HUES48 (cell line): ENCODE measurements at regions not wholly inside any gene's neighbourhood (a gene's known extent, or its start where the extent isn't known, plus 50 kb on each side); places are given as distances from the start of the nearest gene placed in this dataset.
A peak's percentile ranks its signal among the peaks of the same experiment; 100 is the strongest.

Source experiments
- H3K27ac ChIP-seq: one replicate; pipeline ENCODE4 v1.7.0; 2013; ENCODE audit warnings: low read depth, low read length, inconsistent platforms
- H3K27me3 ChIP-seq: 2 replicates; pipeline ENCODE4 v1.6.1; 2013; ENCODE audit warnings: mild to moderate bottlenecking, low read length; ENCODE audit not compliant: control insufficient read depth, insufficient read depth
- H3K36me3 ChIP-seq: 2 replicates; pipeline ENCODE4 v1.6.1; 2013; ENCODE audit warnings: low read length; ENCODE audit not compliant: control insufficient read depth, insufficient read depth
- H3K4me1 ChIP-seq: 2 replicates; pipeline ENCODE4 v1.6.1; 2013; ENCODE audit warnings: mild to moderate bottlenecking, low read length; ENCODE audit not compliant: control insufficient read depth, insufficient read depth
- H3K4me3 ChIP-seq: 2 replicates; pipeline ENCODE4 v1.5.1; 2013; ENCODE audit warnings: mild to moderate bottlenecking, low read depth, low read length
- H3K9ac ChIP-seq: 2 replicates; pipeline ENCODE4 v1.6.1; 2013; ENCODE audit warnings: mild to moderate bottlenecking, low read depth, low read length, moderate library complexity
- H3K9me3 ChIP-seq: 2 replicates; pipeline ENCODE4 v1.6.1; 2013; ENCODE audit warnings: low read length; ENCODE audit not compliant: control insufficient read depth, insufficient read depth

- Histone ChIP-seq H3K9me3 (no peaks in the 10 kb centered on the region), H3K27ac (peak overlapping the region; percentile 71), H3K4me1 (peaks cover 47% of the 10 kb centered on the region), H3K36me3 (no peaks in the 10 kb centered on the region), H3K4me3 (peak overlapping the region; percentile 11; the same call in 1 of the 2 replicates), H3K27me3 (peaks cover 22% of the 10 kb centered on the region), H3K9ac (no peak overlapping the region)
Measured at GRCh38 chr11:133711545-133711944, 133.8 kb downstream of the SPATA19 start.

GRCh38 chr11:133710681-133711240 lies 134.6 kb downstream of the SPATA19 start:
- Histone ChIP-seq H3K4me3 (no peak overlapping the region), H3K9me3 (no peaks in the 10 kb centered on the region), H3K4me1 (peaks cover 47% of the 10 kb centered on the region), H3K36me3 (no peaks in the 10 kb centered on the region), H3K27me3 (peaks cover 22% of the 10 kb centered on the region), H3K27ac (no peak overlapping the region), H3K9ac (no peak overlapping the region)

- Histone ChIP-seq H3K36me3 (no peaks in the 10 kb centered on the region), H3K27me3 (peaks cover 22% of the 10 kb centered on the region), H3K4me1 (peaks cover 45% of the 10 kb centered on the region), H3K27ac (no peak overlapping the region), H3K9ac (no peak overlapping the region), H3K4me3 (no peak overlapping the region), H3K9me3 (no peaks in the 10 kb centered on the region)
Measured at GRCh38 chr11:133710241-133710640, 135.1 kb downstream of the SPATA19 start.

GRCh38 chr11:133708547-133709051 lies 136.7 kb downstream of the SPATA19 start:
- Histone ChIP-seq H3K36me3 (no peaks in the 10 kb centered on the region), H3K4me1 (peaks cover 36% of the 10 kb centered on the region), H3K9ac (no peak overlapping the region), H3K9me3 (no peaks in the 10 kb centered on the region), H3K4me3 (no peak overlapping the region), H3K27me3 (peaks cover 16% of the 10 kb centered on the region), H3K27ac (no peak overlapping the region)

- Histone ChIP-seq H3K9me3 (no peaks in the 10 kb centered on the region), H3K4me3 (no peak overlapping the region), H3K27ac (no peak overlapping the region), H3K36me3 (no peaks in the 10 kb centered on the region), H3K4me1 (peaks cover 27% of the 10 kb centered on the region), H3K9ac (no peak overlapping the region), H3K27me3 (peaks cover 5% of the 10 kb centered on the region; the same call in 1 of the 2 replicates)
Measured at GRCh38 chr11:133706925-133707794, 138.2 kb downstream of the SPATA19 start.

- Histone ChIP-seq H3K4me1 (peaks cover 14% of the 10 kb centered on the region), H3K9me3 (no peaks in the 10 kb centered on the region), H3K9ac (no peak overlapping the region), H3K27ac (no peak overlapping the region), H3K36me3 (no peaks in the 10 kb centered on the region), H3K4me3 (no peak overlapping the region), H3K27me3 (peaks cover 5% of the 10 kb centered on the region; the same call in 1 of the 2 replicates)
Measured at GRCh38 chr11:133705873-133706272, 139.4 kb downstream of the SPATA19 start.

- Histone ChIP-seq H3K9ac (no peak overlapping the region), H3K27me3 (peaks cover 5% of the 10 kb centered on the region; the same call in 1 of the 2 replicates), H3K4me3 (no peak overlapping the region), H3K36me3 (no peaks in the 10 kb centered on the region), H3K4me1 (peaks cover 7% of the 10 kb centered on the region), H3K9me3 (no peaks in the 10 kb centered on the region), H3K27ac (no peak overlapping the region)
Measured at GRCh38 chr11:133705074-133705648, 140.2 kb downstream of the SPATA19 start.

GRCh38 chr11:133699071-133699470 lies 146.2 kb downstream of the SPATA19 start:
- no peaks in the 10 kb centered on the region for H3K27me3 ChIP-seq
- no peaks in the 10 kb centered on the region for H3K36me3 ChIP-seq
- no peaks in the 10 kb centered on the region for H3K9me3 ChIP-seq
- no peak overlapping the region for H3K27ac ChIP-seq
- no peak overlapping the region for H3K9ac ChIP-seq
- no peak overlapping the region for H3K4me3 ChIP-seq
- no peaks in the 10 kb centered on the region for H3K4me1 ChIP-seq

- H3K36me3 ChIP-seq: no peaks in the 10 kb centered on the region
- H3K27ac ChIP-seq: no peak overlapping the region
- no peaks in the 10 kb centered on the region for H3K4me1 ChIP-seq
- no peaks in the 10 kb centered on the region for H3K9me3 ChIP-seq
- H3K27me3 ChIP-seq: no peaks in the 10 kb centered on the region
- H3K9ac ChIP-seq: no peak overlapping the region
- no peak overlapping the region for H3K4me3 ChIP-seq
Measured at GRCh38 chr11:133698654-133699053, 146.7 kb downstream of the SPATA19 start.

- Histone ChIP-seq H3K27me3 (no peaks in the 10 kb centered on the region), H3K9me3 (no peaks in the 10 kb centered on the region), H3K4me1 (no peaks in the 10 kb centered on the region), H3K4me3 (no peak overlapping the region), H3K9ac (no peak overlapping the region), H3K36me3 (no peaks in the 10 kb centered on the region), H3K27ac (no peak overlapping the region)
Measured at GRCh38 chr11:133697603-133698180, 147.6 kb downstream of the SPATA19 start.
